Ishikawa (cell line): ENCODE measurements at regions not wholly inside any gene's neighbourhood (a gene's known extent, or its start where the extent isn't known, plus 50 kb on each side); places are given as distances from the start of the nearest gene placed in this dataset.

Experiments used
- CEBPB ChIP-seq: IDR thresholded peaks from 2 replicates; pipeline ENCODE4 v1.6.1; 2012
- CREB1 ChIP-seq: IDR thresholded peaks from 2 replicates; pipeline ENCODE4 v1.6.1; 2012; ENCODE audit warnings: low read depth
- EGR1 ChIP-seq: IDR thresholded peaks from 2 replicates; pipeline ENCODE4 v1.6.1; 2012
- EP300 ChIP-seq: IDR thresholded peaks from 2 replicates; pipeline ENCODE4 v1.6.1; 2012; ENCODE audit warnings: borderline replicate concordance
- FOXM1 ChIP-seq: IDR thresholded peaks from 2 replicates; pipeline ENCODE4 v1.6.1; 2012; ENCODE audit warnings: low read depth, borderline replicate concordance
- NFIC ChIP-seq: IDR thresholded peaks from 2 replicates; pipeline ENCODE4 v1.6.1; 2012
- RAD21 ChIP-seq: IDR thresholded peaks from 2 replicates; pipeline ENCODE4 v1.6.1; 2012; ENCODE audit warnings: low read depth
- REST ChIP-seq: IDR thresholded peaks from 2 replicates; pipeline ENCODE4 v1.6.1; 2012; ENCODE audit warnings: low read depth, mild to moderate bottlenecking
- TAF1 ChIP-seq: IDR thresholded peaks from 2 replicates; pipeline ENCODE4 v1.6.1; 2012; ENCODE audit warnings: low read depth, mild to moderate bottlenecking
- TCF12 ChIP-seq: IDR thresholded peaks from 2 replicates; pipeline ENCODE4 v1.6.1; 2012; ENCODE audit warnings: low read depth
- USF1 ChIP-seq: IDR thresholded peaks from 2 replicates; pipeline ENCODE4 v1.6.1; 2012
- YY1 ChIP-seq: IDR thresholded peaks from 2 replicates; pipeline ENCODE4 v1.6.1; 2012; ENCODE audit warnings: low read depth
- ZBTB7A ChIP-seq: IDR thresholded peaks from 2 replicates; pipeline ENCODE4 v1.6.1; 2012; ENCODE audit warnings: low read depth
- TF ChIP-seq, protein P1 (sequence below): IDR thresholded peaks from 2 replicates; pipeline ENCODE4 v1.6.1; 2012

DNA sequence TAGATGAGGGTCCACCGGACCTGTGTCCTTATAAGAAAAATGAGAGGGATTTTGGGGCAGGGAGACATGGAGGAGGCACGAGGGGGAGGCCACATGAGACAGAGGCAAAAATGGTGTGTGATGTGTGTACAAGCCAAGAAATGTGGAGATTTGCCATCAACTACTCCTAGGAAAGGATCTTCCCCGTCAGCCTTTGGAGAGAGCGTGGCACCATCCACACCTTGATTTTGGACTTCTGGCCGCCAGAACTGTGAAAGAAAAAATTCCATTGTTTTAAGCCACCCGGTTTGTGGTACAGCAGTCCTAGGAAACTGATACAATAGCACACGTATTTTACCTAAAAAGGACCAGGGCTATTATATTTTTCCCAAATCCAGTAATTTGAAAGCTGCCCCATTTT, 829.0 kb upstream of the SALL3 start:
- TF ChIP-seq EGR1 (no peak), RAD21 (no peak)

GRCh38 chr18:78151234-78151633, 828.4 kb upstream of the SALL3 start:
- TF ChIP-seq EP300, result no peak
- TF ChIP-seq CREB1, result no peak
- no peak for TF ChIP-seq YY1
- TF ChIP-seq, protein P1, sequence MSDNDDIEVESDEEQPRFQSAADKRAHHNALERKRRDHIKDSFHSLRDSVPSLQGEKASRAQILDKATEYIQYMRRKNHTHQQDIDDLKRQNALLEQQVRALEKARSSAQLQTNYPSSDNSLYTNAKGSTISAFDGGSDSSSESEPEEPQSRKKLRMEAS, result no peak
- TF ChIP-seq NFIC, result no peak
- no peak for TF ChIP-seq TCF12
- TF ChIP-seq FOXM1, result no peak

- TF ChIP-seq REST (no peak), RAD21 (no peak), NFIC (no peak), TAF1 (no peak), USF1 (no peak), EP300 (no peak), FOXM1 (no peak)
- TF ChIP-seq, protein P1, result no peak
These were observed 827.5 kb upstream of the SALL3 start for GRCh38 chr18:78151948-78152725.

GRCh38 chr18:78153362-78153761, 826.3 kb upstream of the SALL3 start:
- TF ChIP-seq EP300 (no peak), RAD21 (no peak), REST (no peak), EGR1 (no peak), CEBPB (no peak), FOXM1 (no peak), ZBTB7A (no peak), TAF1 (no peak)
- TF ChIP-seq, protein P1, result no peak

DNA sequence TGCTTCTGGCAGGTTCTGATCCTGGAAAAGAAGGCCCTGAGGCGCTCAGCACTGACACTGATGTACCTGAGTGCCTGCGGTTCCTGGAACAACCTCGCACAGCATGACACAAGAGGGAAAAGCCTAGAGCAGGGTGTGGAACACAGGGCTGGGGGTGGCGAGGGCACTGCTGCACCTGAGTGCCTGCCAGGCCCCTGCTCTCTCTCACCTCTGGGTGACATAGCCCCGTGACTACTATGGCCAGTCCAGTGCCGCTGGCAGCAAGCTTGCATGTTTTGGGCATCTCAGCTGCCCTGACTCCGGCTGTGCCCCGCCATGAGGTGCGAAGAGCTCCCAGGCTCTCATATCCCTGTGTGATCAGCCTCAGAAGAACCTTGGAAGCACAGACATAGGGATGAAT, 825.2 kb upstream of the SALL3 start:
- no peak for TF ChIP-seq EP300
- TF ChIP-seq EGR1, result no peak
- TF ChIP-seq NFIC, result no peak
- TF ChIP-seq TAF1, result no peak
- no peak for TF ChIP-seq ZBTB7A
- no peak for TF ChIP-seq USF1

- no peak for TF ChIP-seq NFIC
- no peak for TF ChIP-seq CEBPB
- no peak for TF ChIP-seq CREB1
- TF ChIP-seq, protein P1, result no peak
- no peak for TF ChIP-seq YY1
- TF ChIP-seq EP300, result no peak
- no peak for TF ChIP-seq TAF1
- no peak for TF ChIP-seq TCF12
- no peak for TF ChIP-seq USF1
- no peak for TF ChIP-seq ZBTB7A
- no peak for TF ChIP-seq EGR1
- TF ChIP-seq REST, result no peak
- TF ChIP-seq FOXM1, result no peak
These were observed 824.8 kb upstream of the SALL3 start for GRCh38 chr18:78154853-78155252.
